ENCODE measurements at regions not wholly inside any gene's neighbourhood (a gene's known extent, or its start where the extent isn't known, plus 50 kb on each side); places are given as distances from the start of the nearest gene placed in this dataset.

DNA sequence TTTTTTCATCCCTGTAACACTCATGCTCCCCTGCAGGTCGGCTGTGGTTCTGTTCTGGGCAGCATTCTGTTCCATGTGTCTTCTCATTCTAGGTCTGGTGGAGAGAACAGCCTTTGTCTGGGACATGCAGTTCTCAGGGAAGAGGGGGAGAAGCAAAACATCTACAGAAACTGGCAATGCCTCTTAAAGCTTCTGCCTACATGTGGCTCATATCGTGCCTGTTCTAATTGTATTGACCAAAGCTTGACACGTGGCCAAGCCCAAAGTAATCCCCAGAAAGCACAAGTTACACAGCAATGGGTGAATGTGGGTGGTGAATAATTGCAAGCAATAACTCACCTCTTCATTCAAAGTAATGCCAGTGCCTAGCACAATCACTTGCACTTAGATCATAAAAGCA, 218.2 kb upstream of the IL12B start:
- TF ChIP-seq CHD4 (IDR thresholded peaks at IDR 0.05), result no peak
- no peak for TF ChIP-seq SMC3 (IDR thresholded peaks at IDR 0.05; ENCODE audit: borderline replicate concordance, low read length)
- no peak for TF ChIP-seq POLR2A (IDR thresholded peaks at IDR 0.05; ENCODE audit: low read depth, low read length)

All from GM12878 (cell line).